ENCODE measurements at regions not wholly inside any gene's neighbourhood (a gene's known extent, or its start where the extent isn't known, plus 50 kb on each side); places are given as distances from the start of the nearest gene placed in this dataset.

DNA sequence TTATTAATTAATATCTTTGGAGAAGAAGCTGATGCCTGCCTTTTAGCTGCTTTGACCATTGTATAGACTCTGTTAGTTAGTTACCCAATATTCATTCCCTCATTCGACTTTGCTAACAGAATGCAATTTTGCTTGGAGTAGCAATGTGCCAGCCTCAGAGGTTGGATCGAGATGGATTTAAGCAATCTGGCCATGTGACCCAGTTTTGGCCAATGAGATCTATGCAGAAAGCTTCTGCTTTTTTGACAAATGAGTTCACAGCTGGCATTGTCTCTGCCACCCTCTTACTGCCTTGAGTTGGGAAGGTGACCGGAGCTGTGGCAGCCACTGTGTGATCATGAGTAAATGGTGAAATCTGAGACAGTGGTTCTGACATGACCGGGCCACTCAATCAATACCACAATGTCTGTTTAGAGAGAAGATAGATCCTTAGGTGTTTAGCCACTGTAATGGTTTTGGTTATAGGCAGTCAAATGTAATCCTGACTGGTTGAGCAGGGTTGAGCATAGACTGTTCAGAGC is 74.9 kb upstream of the MED13L start:
- no peak for TF ChIP-seq CTCF (IDR thresholded peaks at IDR 0.05)
- TF ChIP-seq POLR2A (IDR thresholded peaks at IDR 0.05), result no peak

Measured in adrenal gland (tissue), 5 donors.